Loucy (cell line): ENCODE measurements at regions not wholly inside any gene's neighbourhood (a gene's known extent, or its start where the extent isn't known, plus 50 kb on each side); places are given as distances from the start of the nearest gene placed in this dataset.

Source experiments
- CTCF ChIP-seq: fragments of 200-600 bp; sonication (generic); conservative IDR thresholded peaks from 2 replicates; pipeline ENCODE4 v1.5.1; 2014; ENCODE audit warnings: mild to moderate bottlenecking, antibody characterized with exemption, low read length
- EZH2phosphoT487 ChIP-seq: fragments of 200-600 bp; IDR thresholded peaks from 2 replicates; pipeline ENCODE4 v1.6.1; 2018; ENCODE audit warnings: antibody characterized with exemption, mild to moderate bottlenecking, moderate library complexity, borderline replicate concordance

- no peak for TF ChIP-seq EZH2phosphoT487
- TF ChIP-seq CTCF, result no peak
Measured at GRCh38 chr20:9955646-9956045, 79.1 kb upstream of the ANKEF1 start.
